UCSD-AML1 (cell line): ENCODE measurements at regions not wholly inside any gene's neighbourhood (a gene's known extent, or its start where the extent isn't known, plus 50 kb on each side); places are given as distances from the start of the nearest gene placed in this dataset.

Source experiments
- DNase-seq: peaks from one replicate; lab custom pipeline; 2025; ENCODE audit not compliant: unreplicated experiment; lab: John Stamatoyannopoulos, UW

- peak; percentile 43 for DNase-seq
Observed at GRCh38 chr6:149212892-149213801, 104.4 kb upstream of the TAB2 start.

GRCh38 chr6:149213829-149214228 lies 103.7 kb upstream of the TAB2 start:
- no peak for DNase-seq

DNA sequence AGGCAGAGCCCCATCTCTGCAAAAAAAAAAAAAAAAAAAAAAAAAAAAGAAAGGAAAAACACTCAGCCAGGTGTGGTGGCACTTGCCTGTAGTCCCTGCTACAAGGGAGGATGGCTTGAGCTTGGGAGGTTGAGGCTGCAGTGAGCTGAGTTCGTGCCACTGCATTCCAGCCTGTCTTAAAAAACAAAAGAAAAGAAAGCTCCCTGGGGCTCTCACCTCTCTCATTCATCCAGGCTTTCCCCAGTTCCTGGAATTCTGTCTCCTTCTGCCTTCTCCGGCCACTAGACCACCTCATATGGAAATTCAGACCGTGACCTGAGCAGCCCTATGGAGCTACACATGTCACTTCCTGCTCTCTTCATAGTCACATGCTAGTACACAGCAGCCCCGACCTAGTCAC lies 101.1 kb upstream of the TAB2 start:
- DNase-seq: no peak

DNA sequence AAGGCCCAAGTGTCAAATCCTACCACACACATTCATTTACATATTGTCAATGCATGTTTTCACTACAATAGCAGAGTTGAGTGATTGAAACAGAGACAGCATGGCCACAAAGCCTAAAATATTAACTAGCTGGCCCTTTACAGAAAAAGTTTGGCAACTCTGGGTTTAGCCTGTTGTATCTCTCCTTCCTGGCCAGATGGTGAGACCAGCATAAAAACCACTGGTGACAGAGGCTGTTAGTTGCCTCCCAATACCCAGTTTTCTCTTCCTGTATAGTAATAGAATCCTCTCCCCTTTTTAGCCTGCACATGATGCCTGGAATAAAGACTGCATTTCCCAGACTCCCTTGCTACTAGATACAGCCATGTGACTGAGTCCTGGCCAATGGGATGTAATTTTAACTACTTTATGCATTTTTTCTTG lies 100.0 kb upstream of the TAB2 start:
- DNase-seq: no peak

- DNase-seq: no peak
Observed at GRCh38 chr6:149218471-149218870, 99.0 kb upstream of the TAB2 start.

- DNase-seq: no peak
Observed at GRCh38 chr6:149218915-149219314, 98.6 kb upstream of the TAB2 start.

- DNase-seq: no peak
Observed at GRCh38 chr6:149220882-149221773, 96.4 kb upstream of the TAB2 start.

- DNase-seq: no peak
Observed at GRCh38 chr6:149221774-149222070, 95.8 kb upstream of the TAB2 start.

GRCh38 chr6:149223120-149223903 lies 94.2 kb upstream of the TAB2 start:
- no peak for DNase-seq

- no peak for DNase-seq
Observed at GRCh38 chr6:149223904-149224351, 93.6 kb upstream of the TAB2 start.

- DNase-seq: no peak
Observed at GRCh38 chr6:149224399-149224798, 93.1 kb upstream of the TAB2 start.

DNA sequence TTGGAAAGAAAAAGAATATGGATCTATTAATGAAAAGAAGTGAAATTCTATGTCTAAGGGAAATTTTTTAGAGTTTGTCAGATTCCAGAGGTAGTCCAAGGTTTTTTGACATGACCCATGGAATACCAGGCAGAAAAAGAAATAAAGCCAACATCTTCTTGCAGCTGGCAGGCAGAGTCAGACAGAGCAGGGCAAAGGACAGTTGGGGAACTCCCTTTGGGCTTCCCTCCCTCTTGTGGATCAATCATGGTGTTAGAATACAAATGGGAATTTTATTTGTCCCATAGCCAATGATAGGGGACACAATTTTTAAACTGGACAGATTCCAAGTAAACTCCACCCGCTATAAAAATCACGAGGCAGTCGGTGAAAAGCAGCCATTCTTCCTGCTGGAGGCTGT lies 92.1 kb upstream of the TAB2 start:
- DNase-seq: no peak

- no peak for DNase-seq
Observed at GRCh38 chr6:149225946-149226345, 91.6 kb upstream of the TAB2 start.

DNA sequence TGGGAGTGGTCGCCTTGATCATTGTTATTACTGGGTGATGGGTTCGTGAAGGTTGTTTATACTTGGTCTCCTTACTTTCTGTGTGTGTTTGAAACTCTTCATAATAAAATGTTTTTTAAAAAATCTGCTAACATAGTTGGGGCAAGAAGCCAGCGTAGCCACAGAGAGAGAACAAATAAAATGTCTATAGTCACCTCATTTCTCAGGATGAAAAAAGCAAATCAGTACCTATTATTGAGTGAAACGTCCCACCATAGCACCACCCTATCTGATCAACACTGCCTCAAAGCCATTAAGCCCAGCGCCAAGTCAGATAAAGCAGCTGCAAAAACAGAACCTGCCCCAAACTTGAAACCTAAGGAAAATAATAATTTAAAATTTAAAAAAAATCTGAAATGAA lies 89.7 kb upstream of the TAB2 start:
- no peak for DNase-seq

GRCh38 chr6:149228311-149228955 lies 89.1 kb upstream of the TAB2 start:
- DNase-seq: no peak

GRCh38 chr6:149229096-149229495 lies 88.4 kb upstream of the TAB2 start:
- no peak for DNase-seq

- no peak for DNase-seq
Observed at GRCh38 chr6:149230712-149231460, 86.6 kb upstream of the TAB2 start.

- no peak for DNase-seq
Observed at GRCh38 chr6:149231778-149232177, 85.7 kb upstream of the TAB2 start.

DNA sequence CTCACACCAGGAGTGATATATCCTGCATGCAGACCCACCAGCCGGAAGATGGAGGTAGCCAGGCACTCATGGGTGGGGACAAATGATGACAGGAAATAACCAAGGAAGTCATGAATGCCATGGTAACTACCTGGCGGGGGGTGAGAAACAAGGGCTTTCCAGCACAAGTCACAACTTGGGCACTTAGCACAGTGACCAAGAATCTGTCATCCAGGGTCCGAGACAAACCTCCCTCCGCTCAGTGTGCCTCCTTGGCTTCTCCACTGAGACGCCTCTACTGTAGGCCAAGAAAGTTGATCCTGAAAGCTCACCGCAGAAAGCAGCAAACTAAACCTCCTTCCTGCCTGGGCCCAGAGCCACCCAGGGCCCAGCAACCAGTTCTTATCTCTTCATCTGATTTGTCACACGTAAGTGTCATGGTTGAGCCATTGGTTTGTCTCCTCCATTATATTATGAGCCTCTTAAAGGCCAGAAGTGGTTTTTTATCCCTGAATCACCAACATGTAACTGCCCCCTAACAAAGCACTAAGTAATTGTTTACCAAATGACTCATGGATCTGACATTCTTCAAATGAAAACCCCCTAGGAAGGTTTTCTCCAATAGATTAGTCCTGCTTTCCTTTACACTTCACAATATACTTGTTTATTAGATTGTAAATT lies 84.3 kb upstream of the TAB2 start:
- DNase-seq: no peak
